Loucy (cell line): ENCODE measurements at regions not wholly inside any gene's neighbourhood (a gene's known extent, or its start where the extent isn't known, plus 50 kb on each side); places are given as distances from the start of the nearest gene placed in this dataset.

ENCODE experiments used
- H2AFZ ChIP-seq: fragments of 200-600 bp; sonication (generic); 2 replicates; pipeline ENCODE4 v1.6.0; 2016; ENCODE audit warnings: antibody characterized with exemption, mild to moderate bottlenecking, low read length, moderate library complexity
- H3F3A ChIP-seq: fragments of 200-600 bp; 2 replicates; pipeline ENCODE4 v1.6.0; 2016; ENCODE audit warnings: antibody characterized with exemption, low read depth, mild to moderate bottlenecking
- H3K27me3 ChIP-seq: fragments of 200-600 bp; sonication (generic); 2 replicates; pipeline ENCODE4 v1.6.1; 2014; ENCODE audit warnings: low read length, mild to moderate bottlenecking; ENCODE audit not compliant: insufficient read depth, poor library complexity, severe bottlenecking
- H3K36me3 ChIP-seq: fragments of 200-600 bp; sonication (generic); 2 replicates; pipeline ENCODE4 v1.6.1; 2016; ENCODE audit warnings: low read length; ENCODE audit not compliant: insufficient read depth
- H3K4me1 ChIP-seq: fragments of 200-600 bp; sonication (generic); 2 replicates; pipeline ENCODE4 v1.5.1; 2014; ENCODE audit warnings: low read length, mild to moderate bottlenecking; ENCODE audit not compliant: insufficient read depth, poor library complexity, severe bottlenecking
- H3K4me2 ChIP-seq: fragments of 200-600 bp; sonication (generic); 2 replicates; pipeline ENCODE4 v1.6.0; 2014; ENCODE audit warnings: antibody characterized with exemption, low read length, low read depth, mild to moderate bottlenecking; ENCODE audit not compliant: poor library complexity, severe bottlenecking
- H3K4me3 ChIP-seq: fragments of 200-600 bp; sonication (generic); 2 replicates; pipeline ENCODE4 v1.5.1; 2014; ENCODE audit warnings: low read length, mild to moderate bottlenecking, mixed read lengths; ENCODE audit not compliant: poor library complexity, severe bottlenecking
- H3K79me2 ChIP-seq: fragments of 200-600 bp; sonication (generic); 2 replicates; pipeline ENCODE4 v1.6.1; 2014; ENCODE audit warnings: low read length; ENCODE audit not compliant: insufficient read depth
- H3K9ac ChIP-seq: fragments of 200-600 bp; sonication (generic); 2 replicates; pipeline ENCODE4 v1.6.0; 2014; ENCODE audit warnings: mild to moderate bottlenecking, low read depth, low read length, moderate library complexity; ENCODE audit not compliant: poor library complexity, severe bottlenecking
- H3K9me2 ChIP-seq: fragments of 200-600 bp; sonication (generic); replicated peaks from 2 replicates; pipeline ENCODE4 v1.6.1; 2016; ENCODE audit warnings: low read depth, low read length, mixed read lengths
- H3K9me3 ChIP-seq: fragments of 200-600 bp; sonication (generic); 2 replicates; pipeline ENCODE4 v1.6.1; 2014; ENCODE audit warnings: mild to moderate bottlenecking, antibody characterized with exemption, low read length, low read depth; ENCODE audit not compliant: insufficient read depth
- H4K20me1 ChIP-seq: fragments of 200-600 bp; sonication (generic); 2 replicates; pipeline ENCODE4 v1.6.0; 2014; ENCODE audit warnings: antibody characterized with exemption, low read length, mild to moderate bottlenecking; ENCODE audit not compliant: insufficient read depth, poor library complexity, severe bottlenecking
- CTCF ChIP-seq: fragments of 200-600 bp; sonication (generic); conservative IDR thresholded peaks from 2 replicates; pipeline ENCODE4 v1.5.1; 2014; ENCODE audit warnings: mild to moderate bottlenecking, antibody characterized with exemption, low read length
- EZH2phosphoT487 ChIP-seq: fragments of 200-600 bp; IDR thresholded peaks from 2 replicates; pipeline ENCODE4 v1.6.1; 2018; ENCODE audit warnings: antibody characterized with exemption, mild to moderate bottlenecking, moderate library complexity, borderline replicate concordance

GRCh38 chr6:14462566-14462965 is 345.0 kb downstream of the CD83 start:
- Histone ChIP-seq H3K9me2 (no peaks in the 10 kb centered on the region), H2AFZ (no peak overlapping the region), H3K4me1 (peaks cover 58% of the 10 kb centered on the region), H3K9ac (no peak overlapping the region), H3K9me3 (peaks cover 17% of the 10 kb centered on the region; the same call in 1 of the 2 replicates), H3K27me3 (no peaks in the 10 kb centered on the region), H3K36me3 (no peaks in the 10 kb centered on the region), H3K79me2 (no peaks in the 10 kb centered on the region), H4K20me1 (no peaks in the 10 kb centered on the region), H3F3A (no peaks in the 10 kb centered on the region), H3K4me2 (no peak overlapping the region), H3K4me3 (no peak overlapping the region)
- no peak for TF ChIP-seq CTCF
- no peak for TF ChIP-seq EZH2phosphoT487

- Histone ChIP-seq H3K9me3 (peaks cover 17% of the 10 kb centered on the region; the same call in 1 of the 2 replicates), H4K20me1 (no peaks in the 10 kb centered on the region), H3K27me3 (no peaks in the 10 kb centered on the region)
Observed at GRCh38 chr6:14463110-14463509, 345.5 kb downstream of the CD83 start.

GRCh38 chr6:14464055-14464454 is 346.5 kb downstream of the CD83 start:
- Histone ChIP-seq H3K4me2 (no peak overlapping the region), H3K79me2 (no peaks in the 10 kb centered on the region), H3F3A (no peaks in the 10 kb centered on the region), H3K36me3 (no peaks in the 10 kb centered on the region), H3K9ac (peak overlapping the region; percentile 49), H3K9me3 (peaks cover 24% of the 10 kb centered on the region; the same call in 1 of the 2 replicates), H3K9me2 (no peaks in the 10 kb centered on the region), H3K4me1 (peaks cover 57% of the 10 kb centered on the region), H3K4me3 (no peak overlapping the region), H3K27me3 (no peaks in the 10 kb centered on the region), H2AFZ (no peak overlapping the region), H4K20me1 (no peaks in the 10 kb centered on the region)
- peak; percentile 27; the same call in 1 of the 2 replicates for TF ChIP-seq CTCF
- TF ChIP-seq EZH2phosphoT487, result no peak

More at GRCh38 chr6:14463110-14463509, 345.5 kb downstream of the CD83 start:
- Histone ChIP-seq H2AFZ (no peak overlapping the region), H3K4me3 (no peak overlapping the region), H3K9me2 (no peaks in the 10 kb centered on the region), H3F3A (no peaks in the 10 kb centered on the region), H3K79me2 (no peaks in the 10 kb centered on the region), H3K36me3 (no peaks in the 10 kb centered on the region), H3K9ac (no peak overlapping the region), H3K4me1 (peaks cover 58% of the 10 kb centered on the region), H3K4me2 (no peak overlapping the region)
- no peak for TF ChIP-seq EZH2phosphoT487
- no peak for TF ChIP-seq CTCF
